SK-N-MC (cell line): ENCODE measurements at regions not wholly inside any gene's neighbourhood (a gene's known extent, or its start where the extent isn't known, plus 50 kb on each side); places are given as distances from the start of the nearest gene placed in this dataset.
"Not testable (repeated sequence)": the region's sequence is repeated elsewhere in the genome, so short reads cannot be mapped to it uniquely, and the experiment has no call there.

Experiments used
- DNase-seq: peaks from one replicate; pipeline ENCODE4 v3.0.0-alpha.2; 2011; ENCODE audit warnings: low read depth, low spot score
- H3K27ac ChIP-seq: fragments of 200-600 bp; sonication (generic); 2 replicates; pipeline ENCODE4 v1.5.1; 2016; ENCODE audit warnings: mixed run types
- H3K36me3 ChIP-seq: fragments of 200-600 bp; sonication (generic); 2 replicates; pipeline ENCODE4 v1.6.1; 2017; ENCODE audit warnings: antibody characterized with exemption, low read length, mixed read lengths; ENCODE audit not compliant: insufficient read depth
- H3K4me3 ChIP-seq: fragments of 200-600 bp; sonication (generic); 2 replicates; pipeline ENCODE4 v1.5.1; 2016
- H3K9ac ChIP-seq: fragments of 200-600 bp; sonication (generic); 2 replicates; pipeline ENCODE4 v1.8.0; 2017; ENCODE audit warnings: mixed run types, mixed read lengths; ENCODE audit not compliant: insufficient read length
- H3K9me3 ChIP-seq: fragments of 200-600 bp; sonication (generic); 2 replicates; pipeline ENCODE4 v1.6.1; 2017; ENCODE audit warnings: low read depth, mild to moderate bottlenecking, antibody characterized with exemption, low read length, moderate library complexity, mixed read lengths
- EZH2 ChIP-seq: fragments of 200-600 bp; sonication (generic); IDR thresholded peaks from one replicate; pipeline ENCODE4 v1.6.1; 2017; ENCODE audit warnings: antibody characterized with exemption
- FOXP2 ChIP-seq: optimal IDR thresholded peaks from 2 replicates; pipeline ENCODE3; 2011; ENCODE audit warnings: mild to moderate bottlenecking, moderate library complexity; ENCODE audit not compliant: insufficient read depth; ENCODE audit errors: extremely low read length, control extremely low read depth
- POLR2AphosphoS5 ChIP-seq: IDR thresholded peaks from 2 replicates; pipeline ENCODE4 v1.6.1; 2012; ENCODE audit warnings: mild to moderate bottlenecking, low read depth, low read length, borderline replicate concordance

- Histone ChIP-seq H3K9ac (no peak overlapping the region), H3K27ac (no peak overlapping the region), H3K9me3 (no peaks in the 10 kb centered on the region), H3K4me3 (no peak overlapping the region), H3K36me3 (no peaks in the 10 kb centered on the region)
- TF ChIP-seq POLR2AphosphoS5 = no peak
- TF ChIP-seq EZH2 = no peak
- TF ChIP-seq FOXP2 = no peak
- no peak for DNase-seq
Measured at GRCh38 chr2:129192117-129192516, 787.3 kb upstream of the RAB6C start.

GRCh38 chr2:129192841-129193253 is 786.6 kb upstream of the RAB6C start:
- no peak for DNase-seq
- Histone ChIP-seq H3K9ac (no peak overlapping the region), H3K27ac (no peak overlapping the region), H3K9me3 (no peaks in the 10 kb centered on the region), H3K4me3 (no peak overlapping the region), H3K36me3 (no peaks in the 10 kb centered on the region)
- TF ChIP-seq POLR2AphosphoS5 = no peak
- no peak for TF ChIP-seq EZH2
- no peak for TF ChIP-seq FOXP2

DNA sequence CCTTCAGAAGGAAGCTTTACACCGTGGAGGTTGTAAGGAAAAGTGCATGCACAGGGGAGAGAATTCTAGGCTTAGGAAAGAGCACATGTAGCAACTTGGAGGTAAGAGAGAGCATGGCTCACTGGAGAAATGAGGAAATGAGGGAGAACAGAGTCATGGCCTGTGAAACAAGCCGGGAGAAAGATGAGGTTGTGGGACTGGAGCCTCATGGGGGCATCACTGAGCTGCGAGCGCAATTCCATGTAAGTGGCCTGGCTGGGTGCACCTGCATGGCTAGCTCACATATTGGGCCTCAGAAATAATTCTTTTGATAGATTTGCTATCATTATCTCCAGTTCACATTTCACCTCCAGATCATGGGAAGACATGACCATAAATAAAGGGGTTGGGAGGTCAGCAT is 785.5 kb upstream of the RAB6C start:
- TF ChIP-seq EZH2 (no peak), FOXP2 (no peak)

GRCh38 chr2:129199501-129199900 is 780.0 kb upstream of the RAB6C start:
- Histone ChIP-seq H3K9me3 (no peaks in the 10 kb centered on the region), H3K36me3 (no peaks in the 10 kb centered on the region), H3K27ac (no peak overlapping the region), H3K4me3 (no peak overlapping the region), H3K9ac (no peak overlapping the region)
- DNase-seq = no peak
- TF ChIP-seq FOXP2 (no peak), POLR2AphosphoS5 (no peak), EZH2 (no peak)

More for the DNA sequence above, 785.5 kb upstream of the RAB6C start:
- no peak overlapping the region for H3K9ac ChIP-seq
- no peak overlapping the region for H3K4me3 ChIP-seq
- no peak overlapping the region for H3K27ac ChIP-seq
- no peak for DNase-seq
- no peaks in the 10 kb centered on the region for H3K36me3 ChIP-seq
- no peaks in the 10 kb centered on the region for H3K9me3 ChIP-seq

- TF ChIP-seq EZH2 (no peak), POLR2AphosphoS5 (no peak), FOXP2 (no peak)
- Histone ChIP-seq H3K9ac (peak overlapping the region; percentile 54), H3K4me3 (peak overlapping the region; percentile 36; the same call in 1 of the 2 replicates), H3K36me3 (no peaks in the 10 kb centered on the region), H3K27ac (peak overlapping the region; percentile 87), H3K9me3 (no peaks in the 10 kb centered on the region)
- peak; percentile 80 for DNase-seq
Measured at GRCh38 chr2:129201696-129202095, 777.8 kb upstream of the RAB6C start.

- H3K4me3 ChIP-seq = no peak overlapping the region
- DNase-seq = no peak
- TF ChIP-seq EZH2 (no peak), POLR2AphosphoS5 (no peak), FOXP2 (no peak)
- no peaks in the 10 kb centered on the region for H3K36me3 ChIP-seq
- H3K27ac ChIP-seq = no peak overlapping the region
- H3K9me3 ChIP-seq = no peaks in the 10 kb centered on the region
- H3K9ac ChIP-seq = no peak overlapping the region
Measured at GRCh38 chr2:129203331-129203730, 776.1 kb upstream of the RAB6C start.

DNA sequence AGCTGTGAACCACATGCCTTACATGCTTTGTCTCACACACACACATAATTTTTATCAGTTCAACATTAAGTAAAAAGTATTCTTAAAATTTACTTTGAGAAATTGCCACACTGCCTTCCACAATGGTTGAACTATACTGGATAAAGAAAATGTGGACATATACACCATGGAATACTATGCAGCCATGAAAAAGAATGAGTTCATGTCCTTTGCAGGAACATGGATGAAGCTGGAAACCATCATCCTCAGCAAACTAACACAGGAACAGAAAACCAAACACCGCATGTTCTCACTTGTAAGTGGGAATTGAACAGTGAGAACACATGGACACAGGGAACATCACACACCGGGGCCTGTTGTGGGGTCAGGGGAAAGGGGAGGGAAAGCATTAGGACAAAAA is 774.9 kb upstream of the RAB6C start:
- H3K9ac ChIP-seq, DNase-seq, H3K27ac ChIP-seq, H3K9me3 ChIP-seq, H3K36me3 ChIP-seq, H3K4me3 ChIP-seq: not testable (repeated sequence)

GRCh38 chr2:129205176-129205575 is 774.3 kb upstream of the RAB6C start:
- no peak overlapping the region for H3K4me3 ChIP-seq
- no peak overlapping the region for H3K9ac ChIP-seq
- no peak overlapping the region for H3K27ac ChIP-seq
- TF ChIP-seq POLR2AphosphoS5 = no peak
- TF ChIP-seq EZH2 = no peak
- no peak for TF ChIP-seq FOXP2
- no peaks in the 10 kb centered on the region for H3K9me3 ChIP-seq
- no peaks in the 10 kb centered on the region for H3K36me3 ChIP-seq
- no peak for DNase-seq

DNA sequence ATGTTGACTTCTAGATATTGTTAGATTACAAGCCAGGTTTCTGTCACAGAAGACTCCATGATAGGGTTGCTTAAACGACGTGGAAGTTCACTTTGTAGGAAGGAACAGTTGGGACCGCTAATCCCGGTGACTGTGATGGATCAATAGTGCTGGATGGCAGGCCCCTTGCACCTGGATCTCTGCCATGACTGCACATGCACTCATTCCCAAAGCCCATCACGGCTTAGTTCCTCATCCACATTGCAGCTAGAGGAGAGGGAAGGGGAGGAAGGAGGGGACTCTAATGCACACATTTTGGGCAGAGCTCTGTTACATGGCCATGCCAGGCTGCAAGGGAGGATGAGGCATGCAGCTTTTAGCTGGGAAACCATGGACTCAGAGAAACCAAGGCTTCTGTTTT is 773.7 kb upstream of the RAB6C start:
- Histone ChIP-seq H3K9ac (no peak overlapping the region), H3K27ac (no peak overlapping the region), H3K4me3 (no peak overlapping the region), H3K9me3 (no peaks in the 10 kb centered on the region), H3K36me3 (no peaks in the 10 kb centered on the region)
- TF ChIP-seq EZH2 = no peak
- no peak for TF ChIP-seq FOXP2
- TF ChIP-seq POLR2AphosphoS5 = no peak
- no peak for DNase-seq
